T-helper 1 cell treated with Interleukin-12 subunit alpha and Interleukin-12 subunit beta and Interleukin-4 antibody, amounts not matched to agents 30 ng/mL and 1 ng/mL, for 36 hours (primary cell): ENCODE measurements at regions not wholly inside any gene's neighbourhood (a gene's known extent, or its start where the extent isn't known, plus 50 kb on each side); places are given as distances from the start of the nearest gene placed in this dataset.

Experiments
- intact Hi-C: fragments of 100-400 bp; cut with micrococcal nuclease; formaldehyde crosslinking; loops from one replicate; pipeline ENCODE4 v1.15.1; 2024

GRCh38 chr3:55413236-55413635, 73.9 kb downstream of the WNT5A start:
- intact Hi-C loops: no loop called here

GRCh38 chr3:55412545-55412944, 74.6 kb downstream of the WNT5A start:
- intact Hi-C loops: no loop called here

DNA sequence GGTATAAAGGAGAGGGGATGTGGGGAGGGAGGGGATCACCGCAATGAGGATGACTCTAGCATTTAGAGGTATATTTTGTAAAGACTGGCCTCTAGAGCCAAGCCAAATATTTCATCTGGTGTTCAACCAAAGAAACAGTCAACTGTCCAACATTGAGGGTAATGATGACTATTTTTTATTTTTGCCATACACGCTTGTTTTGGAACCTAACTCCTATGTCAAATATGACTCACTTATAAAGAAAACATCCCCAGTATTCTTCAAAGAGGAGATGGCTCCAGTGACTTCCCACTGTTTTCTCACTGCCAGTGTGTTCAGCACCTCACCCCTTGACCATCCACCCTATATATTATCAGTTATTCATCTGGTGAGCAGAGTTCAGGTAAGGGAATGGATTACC, 77.3 kb downstream of the WNT5A start:
- intact Hi-C loops: no loop called here

DNA sequence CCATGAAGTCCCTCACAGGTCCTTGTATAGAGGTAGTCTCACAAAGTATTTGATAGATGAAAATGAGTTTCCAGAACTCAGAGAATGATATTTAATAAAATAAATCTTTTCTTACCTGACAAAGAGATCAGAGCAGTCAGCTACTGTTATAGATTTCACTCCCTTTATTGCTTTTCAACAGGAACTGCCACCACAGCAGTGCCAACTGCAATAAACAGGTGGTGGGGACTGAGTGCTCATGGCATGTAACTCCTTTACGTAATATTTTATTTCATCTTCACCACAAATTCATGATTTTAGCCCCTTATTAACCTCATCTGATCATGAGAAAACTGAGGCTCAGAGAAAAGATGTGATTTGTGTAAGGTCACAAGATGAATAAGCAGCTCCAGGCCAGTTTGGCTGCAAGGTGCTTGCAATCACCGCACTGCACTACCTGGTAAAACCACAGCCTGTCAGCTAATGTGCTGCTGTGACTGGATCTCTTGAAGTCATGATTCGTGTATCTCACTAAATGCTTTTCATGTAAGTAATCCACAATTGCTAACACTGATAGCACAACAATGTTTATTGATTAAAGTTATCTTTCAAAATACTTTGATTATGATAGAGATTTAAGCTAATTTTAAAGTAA, 78.8 kb downstream of the WNT5A start:
- intact Hi-C loops: no loop called here

DNA sequence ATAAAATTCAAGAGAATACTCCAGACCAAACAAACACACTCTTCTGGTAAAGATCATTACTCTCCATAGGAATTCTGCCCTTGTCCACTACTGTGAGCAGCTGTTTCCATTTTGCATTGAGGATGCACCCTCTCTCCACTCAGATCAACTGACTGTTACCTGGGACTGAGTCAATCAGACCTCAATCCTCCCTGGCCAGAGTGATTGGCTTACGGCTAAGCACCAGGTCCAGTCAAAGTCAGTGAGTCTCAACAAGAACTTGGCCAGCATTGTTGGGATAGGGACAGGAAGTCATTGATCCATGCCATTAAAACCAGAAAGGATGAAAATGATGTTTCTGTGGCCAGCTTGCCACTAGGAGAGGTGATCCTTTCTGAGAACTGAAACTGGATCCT, 79.7 kb downstream of the WNT5A start:
- intact Hi-C loops: no loop called here

- intact Hi-C loops: no loop called here
These were observed 80.2 kb downstream of the WNT5A start for GRCh38 chr3:55406696-55407425.

GRCh38 chr3:55405436-55405835, 81.7 kb downstream of the WNT5A start:
- intact Hi-C loops: no loop called here

- intact Hi-C loops: no loop called here
These were observed 84.1 kb downstream of the WNT5A start for GRCh38 chr3:55402886-55403609.

- intact Hi-C loops: no loop called here
These were observed 106.5 kb downstream of the WNT5A start for GRCh38 chr3:55380561-55380960.

- intact Hi-C loops: no loop called here
These were observed 110.3 kb downstream of the WNT5A start for GRCh38 chr3:55376753-55377347.

- intact Hi-C loops: no loop called here
These were observed 113.7 kb downstream of the WNT5A start for GRCh38 chr3:55373423-55373822.

- intact Hi-C loops: no loop called here
These were observed 116.8 kb downstream of the WNT5A start for GRCh38 chr3:55370272-55370671.

- intact Hi-C loops: no loop called here
These were observed 117.8 kb downstream of the WNT5A start for GRCh38 chr3:55369141-55369847.

GRCh38 chr3:55368366-55368765, 118.7 kb downstream of the WNT5A start:
- intact Hi-C loops: no loop called here

DNA sequence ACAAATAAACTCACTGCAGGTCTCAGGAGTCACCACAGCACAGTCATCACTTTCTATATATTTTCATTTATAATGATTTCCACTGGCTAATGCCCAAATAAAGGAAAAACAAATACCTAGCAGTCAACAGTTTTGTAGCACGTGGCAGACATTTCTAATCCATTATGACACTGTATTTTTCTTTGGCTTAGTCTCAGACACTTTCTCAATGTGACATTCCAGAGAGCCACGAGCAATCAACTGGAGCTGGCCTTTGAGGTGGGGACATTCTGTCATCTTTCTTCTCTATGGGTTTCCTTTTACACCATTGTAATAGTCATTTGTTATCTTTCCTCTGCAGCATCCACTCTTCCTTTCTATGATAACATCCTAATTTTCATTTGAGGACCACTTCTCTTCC, 119.7 kb downstream of the WNT5A start:
- intact Hi-C loops: no loop called here

- intact Hi-C loops: no loop called here
These were observed 122.7 kb downstream of the WNT5A start for GRCh38 chr3:55364421-55364820.

DNA sequence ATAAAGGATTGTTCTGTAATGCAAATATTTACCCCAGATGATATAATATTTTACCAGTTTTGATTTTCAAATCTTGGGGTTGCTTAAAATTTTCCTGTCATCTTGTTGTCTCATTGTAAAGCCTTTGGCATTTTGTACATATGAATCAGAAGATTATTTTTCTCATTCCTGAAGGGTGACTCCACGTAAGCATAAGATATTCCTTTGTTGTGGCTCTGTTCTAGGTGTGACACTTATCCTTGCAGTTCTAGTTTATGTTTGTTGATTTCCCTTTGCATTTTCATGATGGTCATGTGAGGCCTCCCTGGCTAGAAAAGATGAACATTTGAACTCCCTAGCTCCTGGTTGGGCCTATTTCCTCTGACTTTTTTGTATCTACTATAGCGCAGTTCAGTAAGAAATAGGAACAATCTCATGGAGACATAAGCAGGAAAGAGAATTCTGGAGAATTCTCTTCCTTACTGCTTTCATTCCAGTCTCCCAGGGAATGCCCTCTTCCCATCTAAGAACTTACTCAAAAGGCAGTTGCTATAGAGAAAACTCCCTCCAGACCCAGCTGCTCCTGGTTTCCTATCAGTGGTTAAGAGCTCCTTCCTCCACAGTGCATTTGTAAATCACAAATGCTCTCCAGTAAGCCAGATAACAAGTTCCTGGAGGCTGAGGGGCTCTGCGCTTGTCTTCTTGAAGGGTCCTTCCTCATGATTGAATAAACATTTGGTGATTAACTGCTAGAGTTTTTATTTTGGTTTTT, 124.7 kb downstream of the WNT5A start:
- intact Hi-C loops: no loop called here

DNA sequence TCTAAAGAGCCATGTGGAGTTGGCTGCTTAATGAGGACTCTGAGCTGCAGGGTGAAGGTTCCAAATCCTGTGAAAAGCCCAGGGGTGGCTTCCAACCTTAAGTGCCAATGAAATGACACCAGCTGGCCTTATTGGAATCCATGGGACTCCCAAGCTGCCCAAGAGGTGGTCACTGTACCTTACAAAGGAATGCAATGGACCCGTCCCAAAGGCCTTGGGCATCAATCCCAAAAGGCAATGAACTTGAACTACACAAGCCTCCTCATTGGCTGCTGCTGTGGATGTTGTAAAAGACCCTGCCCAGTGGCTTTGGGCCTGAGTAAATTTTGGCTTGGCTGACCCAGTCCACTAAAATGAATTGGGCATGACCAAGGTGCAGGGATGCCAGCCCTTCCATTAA, 129.3 kb downstream of the WNT5A start:
- intact Hi-C loops: no loop called here

- intact Hi-C loops: no loop called here
These were observed 134.4 kb downstream of the WNT5A start for GRCh38 chr3:55352668-55353067.

DNA sequence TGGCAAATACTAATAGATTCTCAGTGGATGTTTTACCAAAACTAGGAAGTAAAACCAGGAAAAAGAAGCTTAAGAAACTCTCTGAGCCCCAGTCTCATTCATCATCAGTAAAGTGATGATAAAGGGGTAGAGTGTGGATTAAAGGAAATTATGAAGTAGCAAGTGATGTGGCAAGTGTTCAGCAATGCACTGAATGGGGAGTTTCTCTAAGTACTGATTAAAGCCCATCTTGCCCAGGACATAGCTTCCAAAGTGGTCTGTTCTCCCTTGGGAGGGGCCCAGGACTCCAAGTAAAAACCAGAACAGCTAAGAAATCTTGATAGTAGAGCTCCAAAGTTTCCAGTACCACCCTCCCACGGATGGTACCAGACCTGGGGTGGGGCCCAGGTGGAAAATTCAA, 137.3 kb downstream of the WNT5A start:
- intact Hi-C loops: no loop called here
